ENCODE measurements at regions not wholly inside any gene's neighbourhood (a gene's known extent, or its start where the extent isn't known, plus 50 kb on each side); places are given as distances from the start of the nearest gene placed in this dataset.

DNA sequence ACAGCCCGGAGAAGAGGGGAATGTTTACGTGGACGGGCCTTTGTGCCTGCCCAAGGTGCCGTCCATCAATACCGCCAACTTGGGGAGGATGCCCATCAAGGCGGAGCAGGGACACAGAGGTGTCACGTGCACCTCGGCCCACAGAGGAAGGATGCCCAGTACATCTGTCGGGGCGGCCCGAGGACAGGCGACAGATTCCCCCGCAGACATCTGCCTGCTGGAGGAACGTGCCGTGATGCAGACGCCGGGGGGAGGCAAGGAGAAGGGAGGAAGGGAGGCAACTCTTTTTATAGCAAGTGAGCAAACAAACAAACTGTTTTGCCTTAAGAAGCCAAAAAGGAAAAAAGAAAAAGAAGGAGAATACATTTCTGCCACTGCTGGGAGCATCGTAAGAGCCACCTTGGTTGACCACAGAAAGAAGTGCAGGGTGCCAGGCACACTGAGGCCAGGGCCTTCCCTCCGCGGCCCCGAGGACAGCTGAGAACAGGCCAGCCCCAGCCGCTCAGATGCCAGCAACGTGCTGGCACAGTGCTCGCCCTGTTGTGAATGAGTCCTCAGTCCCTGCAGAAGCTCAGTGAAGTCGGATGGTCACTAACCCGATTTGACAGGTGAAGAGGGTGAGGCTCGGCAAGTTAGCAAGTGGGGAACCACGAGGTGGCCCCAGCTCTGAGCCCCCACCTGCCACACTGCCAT lies 146.4 kb downstream of the RBFOX3 start:
- CTCF ChIA-PET: interaction anchor here (1.2 kb wide), 1 partner anchor 194 kb away, joined by 3 read pairs; no protein-coding TSS in a partner anchor
- no peak for ATAC-seq

More for the DNA sequence above, 146.4 kb downstream of the RBFOX3 start:
- POLR2A ChIA-PET: no interaction called here
- TF ChIP-seq RELA (CRISPR knock-in tag; IDR thresholded peaks at IDR 0.05; ENCODE audit: borderline replicate concordance): no peak
- no peak for TF ChIP-seq FOXJ3 (CRISPR knock-in tag; IDR thresholded peaks at IDR 0.05; ENCODE audit: borderline replicate concordance)
- TF ChIP-seq SMAD3 (CRISPR knock-in tag; IDR thresholded peaks at IDR 0.05; ENCODE audit: borderline replicate concordance): no peak
- TF ChIP-seq, protein P1, sequence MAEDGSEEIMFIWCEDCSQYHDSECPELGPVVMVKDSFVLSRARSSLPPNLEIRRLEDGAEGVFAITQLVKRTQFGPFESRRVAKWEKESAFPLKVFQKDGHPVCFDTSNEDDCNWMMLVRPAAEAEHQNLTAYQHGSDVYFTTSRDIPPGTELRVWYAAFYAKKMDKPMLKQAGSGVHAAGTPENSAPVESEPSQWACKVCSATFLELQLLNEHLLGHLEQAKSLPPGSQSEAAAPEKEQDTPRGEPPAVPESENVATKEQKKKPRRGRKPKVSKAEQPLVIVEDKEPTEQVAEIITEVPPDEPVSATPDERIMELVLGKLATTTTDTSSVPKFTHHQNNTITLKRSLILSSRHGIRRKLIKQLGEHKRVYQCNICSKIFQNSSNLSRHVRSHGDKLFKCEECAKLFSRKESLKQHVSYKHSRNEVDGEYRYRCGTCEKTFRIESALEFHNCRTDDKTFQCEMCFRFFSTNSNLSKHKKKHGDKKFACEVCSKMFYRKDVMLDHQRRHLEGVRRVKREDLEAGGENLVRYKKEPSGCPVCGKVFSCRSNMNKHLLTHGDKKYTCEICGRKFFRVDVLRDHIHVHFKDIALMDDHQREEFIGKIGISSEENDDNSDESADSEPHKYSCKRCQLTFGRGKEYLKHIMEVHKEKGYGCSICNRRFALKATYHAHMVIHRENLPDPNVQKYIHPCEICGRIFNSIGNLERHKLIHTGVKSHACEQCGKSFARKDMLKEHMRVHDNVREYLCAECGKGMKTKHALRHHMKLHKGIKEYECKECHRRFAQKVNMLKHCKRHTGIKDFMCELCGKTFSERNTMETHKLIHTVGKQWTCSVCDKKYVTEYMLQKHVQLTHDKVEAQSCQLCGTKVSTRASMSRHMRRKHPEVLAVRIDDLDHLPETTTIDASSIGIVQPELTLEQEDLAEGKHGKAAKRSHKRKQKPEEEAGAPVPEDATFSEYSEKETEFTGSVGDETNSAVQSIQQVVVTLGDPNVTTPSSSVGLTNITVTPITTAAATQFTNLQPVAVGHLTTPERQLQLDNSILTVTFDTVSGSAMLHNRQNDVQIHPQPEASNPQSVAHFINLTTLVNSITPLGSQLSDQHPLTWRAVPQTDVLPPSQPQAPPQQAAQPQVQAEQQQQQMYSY (CRISPR knock-in tag; IDR thresholded peaks at IDR 0.05): no peak
- no peak for TF ChIP-seq NR1H2 (CRISPR knock-in tag; IDR thresholded peaks at IDR 0.05)
- TF ChIP-seq, protein P2, sequence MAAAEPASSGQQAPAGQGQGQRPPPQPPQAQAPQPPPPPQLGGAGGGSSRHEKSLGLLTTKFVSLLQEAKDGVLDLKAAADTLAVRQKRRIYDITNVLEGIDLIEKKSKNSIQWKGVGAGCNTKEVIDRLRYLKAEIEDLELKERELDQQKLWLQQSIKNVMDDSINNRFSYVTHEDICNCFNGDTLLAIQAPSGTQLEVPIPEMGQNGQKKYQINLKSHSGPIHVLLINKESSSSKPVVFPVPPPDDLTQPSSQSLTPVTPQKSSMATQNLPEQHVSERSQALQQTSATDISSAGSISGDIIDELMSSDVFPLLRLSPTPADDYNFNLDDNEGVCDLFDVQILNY (CRISPR knock-in tag; IDR thresholded peaks at IDR 0.05): no peak
- no peak for TF ChIP-seq SOX15 (CRISPR knock-in tag; IDR thresholded peaks at IDR 0.05)
- TF ChIP-seq ESRRA (CRISPR knock-in tag; IDR thresholded peaks at IDR 0.05; ENCODE audit: borderline replicate concordance): no peak
- TF ChIP-seq, protein P3, sequence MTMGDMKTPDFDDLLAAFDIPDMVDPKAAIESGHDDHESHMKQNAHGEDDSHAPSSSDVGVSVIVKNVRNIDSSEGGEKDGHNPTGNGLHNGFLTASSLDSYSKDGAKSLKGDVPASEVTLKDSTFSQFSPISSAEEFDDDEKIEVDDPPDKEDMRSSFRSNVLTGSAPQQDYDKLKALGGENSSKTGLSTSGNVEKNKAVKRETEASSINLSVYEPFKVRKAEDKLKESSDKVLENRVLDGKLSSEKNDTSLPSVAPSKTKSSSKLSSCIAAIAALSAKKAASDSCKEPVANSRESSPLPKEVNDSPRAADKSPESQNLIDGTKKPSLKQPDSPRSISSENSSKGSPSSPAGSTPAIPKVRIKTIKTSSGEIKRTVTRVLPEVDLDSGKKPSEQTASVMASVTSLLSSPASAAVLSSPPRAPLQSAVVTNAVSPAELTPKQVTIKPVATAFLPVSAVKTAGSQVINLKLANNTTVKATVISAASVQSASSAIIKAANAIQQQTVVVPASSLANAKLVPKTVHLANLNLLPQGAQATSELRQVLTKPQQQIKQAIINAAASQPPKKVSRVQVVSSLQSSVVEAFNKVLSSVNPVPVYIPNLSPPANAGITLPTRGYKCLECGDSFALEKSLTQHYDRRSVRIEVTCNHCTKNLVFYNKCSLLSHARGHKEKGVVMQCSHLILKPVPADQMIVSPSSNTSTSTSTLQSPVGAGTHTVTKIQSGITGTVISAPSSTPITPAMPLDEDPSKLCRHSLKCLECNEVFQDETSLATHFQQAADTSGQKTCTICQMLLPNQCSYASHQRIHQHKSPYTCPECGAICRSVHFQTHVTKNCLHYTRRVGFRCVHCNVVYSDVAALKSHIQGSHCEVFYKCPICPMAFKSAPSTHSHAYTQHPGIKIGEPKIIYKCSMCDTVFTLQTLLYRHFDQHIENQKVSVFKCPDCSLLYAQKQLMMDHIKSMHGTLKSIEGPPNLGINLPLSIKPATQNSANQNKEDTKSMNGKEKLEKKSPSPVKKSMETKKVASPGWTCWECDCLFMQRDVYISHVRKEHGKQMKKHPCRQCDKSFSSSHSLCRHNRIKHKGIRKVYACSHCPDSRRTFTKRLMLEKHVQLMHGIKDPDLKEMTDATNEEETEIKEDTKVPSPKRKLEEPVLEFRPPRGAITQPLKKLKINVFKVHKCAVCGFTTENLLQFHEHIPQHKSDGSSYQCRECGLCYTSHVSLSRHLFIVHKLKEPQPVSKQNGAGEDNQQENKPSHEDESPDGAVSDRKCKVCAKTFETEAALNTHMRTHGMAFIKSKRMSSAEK (CRISPR knock-in tag; IDR thresholded peaks at IDR 0.05; ENCODE audit: borderline replicate concordance): no peak
- no peak for TF ChIP-seq RORB (CRISPR knock-in tag; IDR thresholded peaks at IDR 0.05)
- TF ChIP-seq, protein P4, sequence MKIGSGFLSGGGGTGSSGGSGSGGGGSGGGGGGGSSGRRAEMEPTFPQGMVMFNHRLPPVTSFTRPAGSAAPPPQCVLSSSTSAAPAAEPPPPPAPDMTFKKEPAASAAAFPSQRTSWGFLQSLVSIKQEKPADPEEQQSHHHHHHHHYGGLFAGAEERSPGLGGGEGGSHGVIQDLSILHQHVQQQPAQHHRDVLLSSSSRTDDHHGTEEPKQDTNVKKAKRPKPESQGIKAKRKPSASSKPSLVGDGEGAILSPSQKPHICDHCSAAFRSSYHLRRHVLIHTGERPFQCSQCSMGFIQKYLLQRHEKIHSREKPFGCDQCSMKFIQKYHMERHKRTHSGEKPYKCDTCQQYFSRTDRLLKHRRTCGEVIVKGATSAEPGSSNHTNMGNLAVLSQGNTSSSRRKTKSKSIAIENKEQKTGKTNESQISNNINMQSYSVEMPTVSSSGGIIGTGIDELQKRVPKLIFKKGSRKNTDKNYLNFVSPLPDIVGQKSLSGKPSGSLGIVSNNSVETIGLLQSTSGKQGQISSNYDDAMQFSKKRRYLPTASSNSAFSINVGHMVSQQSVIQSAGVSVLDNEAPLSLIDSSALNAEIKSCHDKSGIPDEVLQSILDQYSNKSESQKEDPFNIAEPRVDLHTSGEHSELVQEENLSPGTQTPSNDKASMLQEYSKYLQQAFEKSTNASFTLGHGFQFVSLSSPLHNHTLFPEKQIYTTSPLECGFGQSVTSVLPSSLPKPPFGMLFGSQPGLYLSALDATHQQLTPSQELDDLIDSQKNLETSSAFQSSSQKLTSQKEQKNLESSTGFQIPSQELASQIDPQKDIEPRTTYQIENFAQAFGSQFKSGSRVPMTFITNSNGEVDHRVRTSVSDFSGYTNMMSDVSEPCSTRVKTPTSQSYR (CRISPR knock-in tag; IDR thresholded peaks at IDR 0.05): no peak
- TF ChIP-seq GABPB1 (CRISPR knock-in tag; IDR thresholded peaks at IDR 0.05): no peak
- TF ChIP-seq, protein P5, sequence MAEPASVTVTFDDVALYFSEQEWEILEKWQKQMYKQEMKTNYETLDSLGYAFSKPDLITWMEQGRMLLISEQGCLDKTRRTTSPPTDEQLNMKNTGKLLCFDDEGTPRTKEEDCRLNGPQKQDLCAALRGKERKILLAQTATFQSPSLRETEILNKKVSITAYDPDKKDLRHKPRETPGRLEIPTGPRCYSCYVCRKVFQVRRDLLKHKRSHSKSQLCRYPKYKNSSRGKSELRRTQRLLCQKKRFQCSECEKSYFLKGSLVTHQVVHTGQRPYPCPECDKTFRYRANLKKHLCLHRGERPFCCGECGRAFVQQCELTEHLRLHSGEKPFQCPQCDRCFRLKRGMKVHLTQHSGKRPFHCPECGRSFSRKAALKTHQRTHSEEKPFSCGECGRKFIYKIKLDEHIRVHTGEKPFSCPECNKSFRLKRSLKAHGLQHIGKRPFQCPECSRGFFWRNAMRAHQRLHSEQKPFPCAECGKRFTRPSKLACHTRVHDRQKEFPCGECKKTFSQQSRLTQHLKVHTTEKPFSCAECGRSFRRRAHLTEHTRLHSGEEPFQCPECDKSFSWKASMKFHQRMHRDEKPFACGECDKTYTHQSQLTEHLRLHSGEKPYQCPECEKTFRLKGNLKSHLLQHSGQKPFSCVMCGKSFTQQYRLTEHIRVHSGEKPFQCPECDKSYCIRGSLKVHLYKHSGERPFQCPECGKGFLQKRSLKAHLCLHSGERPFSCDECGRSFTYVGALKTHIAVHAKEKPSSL (CRISPR knock-in tag; conservative IDR thresholded peaks at IDR 0.05): no peak
- TF ChIP-seq TEAD4 (CRISPR knock-in tag; IDR thresholded peaks at IDR 0.05): no peak
- TF ChIP-seq, protein P6, sequence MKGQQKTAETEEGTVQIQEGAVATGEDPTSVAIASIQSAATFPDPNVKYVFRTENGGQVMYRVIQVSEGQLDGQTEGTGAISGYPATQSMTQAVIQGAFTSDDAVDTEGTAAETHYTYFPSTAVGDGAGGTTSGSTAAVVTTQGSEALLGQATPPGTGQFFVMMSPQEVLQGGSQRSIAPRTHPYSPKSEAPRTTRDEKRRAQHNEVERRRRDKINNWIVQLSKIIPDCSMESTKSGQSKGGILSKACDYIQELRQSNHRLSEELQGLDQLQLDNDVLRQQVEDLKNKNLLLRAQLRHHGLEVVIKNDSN (CRISPR knock-in tag; IDR thresholded peaks at IDR 0.05): no peak
- no peak for TF ChIP-seq SMAD4 (CRISPR knock-in tag; IDR thresholded peaks at IDR 0.05)
- TF ChIP-seq ZBTB21 (CRISPR knock-in tag; IDR thresholded peaks at IDR 0.05; ENCODE audit: borderline replicate concordance): no peak
- no peak for TF ChIP-seq CBFB (CRISPR knock-in tag; IDR thresholded peaks at IDR 0.05; ENCODE audit: low read depth)
- Mint-ChIP-seq H3K27ac (no peak overlapping the region), H3K27me3 (ENCODE audit: low read depth) (no peaks in the 10 kb centered on the region), H3K9me3 (0 out of 2 replicates have a peak, but pooled peaks cover 4% of the 10 kb centered on the region), H3K36me3 (no peaks in the 10 kb centered on the region), H3K4me1 (peaks cover 9% of the 10 kb centered on the region), H3K4me3 (no peak overlapping the region)
- no peak for DNase-seq (ENCODE audit: low spot score)

Measured in WTC11 (cell line).